ENCODE measurements at regions not wholly inside any gene's neighbourhood (a gene's known extent, or its start where the extent isn't known, plus 50 kb on each side); places are given as distances from the start of the nearest gene placed in this dataset.

GRCh38 chr9:556675-557074, 284.8 kb upstream of the DMRT1 start:
- TF ChIP-seq ZNF776 (tag by site-specific recombination; IDR thresholded peaks at IDR 0.05; ENCODE audit: borderline replicate concordance): no peak
- no peak for TF ChIP-seq ZNF830 (tag by site-specific recombination; IDR thresholded peaks at IDR 0.05; ENCODE audit: low read depth)
- H3K4me3 ChIP-seq (ENCODE audit: low read depth, low read length): no peak overlapping the region
- H3K36me3 ChIP-seq (ENCODE audit: control insufficient read depth in 2 of 2, insufficient read depth in 1 of 2, low read length in 2 of 2): no peaks in the 10 kb centered on the region
- H3K27ac ChIP-seq (ENCODE audit: extremely low read depth, low read depth, low read length): no peak overlapping the region
- POLR2A ChIA-PET: no interaction called here
- H3K4me1 ChIP-seq (ENCODE audit: control insufficient read depth, insufficient read depth, low read length): peaks cover 2% of the 10 kb centered on the region; the same call in 1 of the 2 replicates
- no peaks in the 10 kb centered on the region for H3K9me3 ChIP-seq (ENCODE audit: control insufficient read depth, insufficient read depth, low read depth, low read length)
- CTCF ChIA-PET: interaction anchor here (0.7 to 0.8 kb wide), 4 partner anchors 62 to 1280 kb away, joined by 3 to 4 read pairs (median 3); no protein-coding TSS in a partner anchor

- Histone ChIP-seq H3K4me3 (ENCODE audit: low read depth, low read length) (no peak overlapping the region), H3K9me3 (ENCODE audit: control insufficient read depth, insufficient read depth, low read depth, low read length) (no peaks in the 10 kb centered on the region), H3K36me3 (ENCODE audit: control insufficient read depth in 2 of 2, insufficient read depth in 1 of 2, low read length in 2 of 2) (no peaks in the 10 kb centered on the region), H3K27ac (ENCODE audit: extremely low read depth, low read depth, low read length) (no peak overlapping the region), H3K4me1 (ENCODE audit: control insufficient read depth, insufficient read depth, low read length) (peaks cover 2% of the 10 kb centered on the region; the same call in 1 of the 2 replicates)
- no peak for TF ChIP-seq ZNF157 (tag by site-specific recombination; IDR thresholded peaks at IDR 0.05)
- no peak for TF ChIP-seq ZNF571 (tag by site-specific recombination; IDR thresholded peaks at IDR 0.05)
- no peak for TF ChIP-seq ZNF211 (tag by site-specific recombination; IDR thresholded peaks at IDR 0.05; ENCODE audit: low read depth)
- TF ChIP-seq ZNF549 (tag by site-specific recombination; IDR thresholded peaks at IDR 0.05): no peak
- TF ChIP-seq ZNF473 (tag by site-specific recombination; IDR thresholded peaks at IDR 0.05): no peak
- TF ChIP-seq PRDM1 (tag by site-specific recombination; IDR thresholded peaks at IDR 0.05): peak; percentile 54
- POLR2A ChIA-PET: no interaction called here
- CTCF ChIA-PET: interaction anchor here (0.6 to 0.7 kb wide), 2 partner anchors 51 to 138 kb away, joined by 3 read pairs; no protein-coding TSS in a partner anchor
Observed at GRCh38 chr9:557601-558201, 283.8 kb upstream of the DMRT1 start.

GRCh38 chr9:561427-561826, 280.1 kb upstream of the DMRT1 start:
- TF ChIP-seq TSHZ1 (tag by site-specific recombination; IDR thresholded peaks at IDR 0.05; ENCODE audit: borderline replicate concordance) (no peak), ZNF768 (tag by site-specific recombination; IDR thresholded peaks at IDR 0.05) (no peak), ZBTB48 (tag by site-specific recombination; IDR thresholded peaks at IDR 0.05) (no peak), ZNF155 (tag by site-specific recombination; IDR thresholded peaks at IDR 0.05) (no peak), ZNF423 (tag by site-specific recombination; IDR thresholded peaks at IDR 0.05) (no peak), ZNF704 (tag by site-specific recombination; IDR thresholded peaks at IDR 0.05) (no peak), ZNF248 (tag by site-specific recombination; IDR thresholded peaks at IDR 0.05) (no peak), MZF1 (tag by site-specific recombination; IDR thresholded peaks at IDR 0.05; ENCODE audit: borderline replicate concordance) (no peak), PATZ1 (tag by site-specific recombination; IDR thresholded peaks at IDR 0.05) (no peak), EGR2 (tag by site-specific recombination; IDR thresholded peaks at IDR 0.05; ENCODE audit: low read depth) (no peak), ZNF837 (tag by site-specific recombination; IDR thresholded peaks at IDR 0.05) (no peak), FEZF1 (tag by site-specific recombination; IDR thresholded peaks at IDR 0.05) (no peak), ZXDB (tag by site-specific recombination; IDR thresholded peaks at IDR 0.05) (no peak)
- no peaks in the 10 kb centered on the region for H3K36me3 ChIP-seq (ENCODE audit: control insufficient read depth in 2 of 2, insufficient read depth in 1 of 2, low read length in 2 of 2)
- CTCF ChIA-PET: no interaction called here
- H3K9me3 ChIP-seq (ENCODE audit: control insufficient read depth, insufficient read depth, low read depth, low read length): no peaks in the 10 kb centered on the region
- H3K4me1 ChIP-seq (ENCODE audit: control insufficient read depth, insufficient read depth, low read length): peaks cover 2% of the 10 kb centered on the region; the same call in 1 of the 2 replicates
- H3K4me3 ChIP-seq (ENCODE audit: low read depth, low read length): no peak overlapping the region
- POLR2A ChIA-PET: no interaction called here
- H3K27ac ChIP-seq (ENCODE audit: extremely low read depth, low read depth, low read length): no peak overlapping the region

Measured in HEK293 (cell line).